ENCODE measurements at regions not wholly inside any gene's neighbourhood (a gene's known extent, or its start where the extent isn't known, plus 50 kb on each side); places are given as distances from the start of the nearest gene placed in this dataset.
A peak's percentile ranks its signal among the peaks of the same experiment; 100 is the strongest.

- Histone ChIP-seq H3K27ac (ENCODE audit: low read depth in 1 of 2, low read length in 2 of 2) (no peak overlapping the region), H3K4me3 (replicated peaks in 1 of 3; ENCODE audit: low read depth in 2 of 3, low read length in 3 of 3) (no peak overlapping the region), H3K9ac (ENCODE audit: insufficient read depth, low read length, poor library complexity, severe bottlenecking) (no peak overlapping the region), H3K27me3 (ENCODE audit: control insufficient read depth in 2 of 2, insufficient read depth in 2 of 2, low read length in 2 of 2) (no peaks in the 10 kb centered on the region), H3K4me1 (ENCODE audit: control insufficient read depth in 1 of 2, insufficient read depth in 2 of 2, low read length in 2 of 2) (no peaks in the 10 kb centered on the region), H3K9me3 (replicated peaks in 1 of 2; ENCODE audit: control insufficient read depth in 1 of 2, insufficient read depth in 1 of 2, low read length in 2 of 2) (peaks cover 4 to 14% of the 10 kb centered on the region in 2 donors), H4K20me1 (ENCODE audit: insufficient read depth, low read length) (no peaks in the 10 kb centered on the region), H3K79me2 (ENCODE audit: insufficient read depth, low read length) (no peaks in the 10 kb centered on the region), H3K36me3 (replicated peaks in 1 of 2; ENCODE audit: control insufficient read depth in 1 of 2, insufficient read depth in 2 of 2, low read length in 2 of 2) (no peaks in the 10 kb centered on the region), H3K4me2 (replicated peaks; ENCODE audit: extremely low read depth, low read length, poor library complexity, severe bottlenecking) (no peak overlapping the region), H2AFZ (ENCODE audit: insufficient read depth, low read depth, low read length, poor library complexity, severe bottlenecking) (no peak overlapping the region)
- Mint-ChIP-seq H3K4me3 (no peak overlapping the region), H3K9me3 (peaks cover 0 to 13% (median 6%) of the 10 kb centered on the region in 7 donors), H3K4me1 (no peaks in the 10 kb centered on the region), H3K27ac (peak overlapping the region in 1 of 7 donors; percentile 74), H3K27me3 (ENCODE audit: low read depth in 3 of 3) (peaks cover 0 to 4% (median 1%) of the 10 kb centered on the region in 3 donors), H3K36me3 (no peaks in the 10 kb centered on the region)
- intact Hi-C loops (cut with micrococcal nuclease): no loop called here
- 94% methylated on average over 12 of the region's 16 CpGs for WGBS (ENCODE audit: insufficient coverage)
- TF ChIP-seq CTCF (IDR thresholded peaks at IDR 0.05): no peak
- no peak for DNase-seq
Measured at GRCh38 chr10:33036670-33037069, 78.6 kb upstream of the ITGB1 start.

DNA sequence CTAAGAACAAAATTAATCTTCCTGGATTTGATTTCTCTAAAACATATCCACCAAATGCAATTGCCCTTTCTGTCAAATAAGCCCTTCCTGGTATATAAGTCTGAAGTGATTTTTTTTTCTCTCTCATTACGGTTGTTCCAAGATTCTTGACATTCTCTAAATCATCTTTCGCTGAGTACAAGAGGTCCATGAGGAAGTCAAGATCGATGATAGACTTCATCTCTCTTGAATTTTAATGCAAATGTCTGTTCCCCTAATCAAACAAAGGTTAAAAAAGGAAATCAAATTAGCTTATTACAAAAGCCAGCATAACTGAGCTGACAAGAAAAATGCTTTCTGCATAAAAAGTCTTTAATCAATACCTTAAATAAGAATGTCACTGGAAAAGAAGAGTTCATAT is 77.4 kb upstream of the ITGB1 start:
- no peaks in the 10 kb centered on the region for H3K4me1 ChIP-seq (ENCODE audit: control insufficient read depth in 1 of 2, insufficient read depth in 2 of 2, low read length in 2 of 2)
- peaks cover 0 to 13% (median 6%) of the 10 kb centered on the region in 7 donors for H3K9me3 Mint-ChIP-seq
- no peaks in the 10 kb centered on the region for H3K36me3 Mint-ChIP-seq
- intact Hi-C loops (cut with micrococcal nuclease): no loop called here
- H3K4me1 Mint-ChIP-seq: no peaks in the 10 kb centered on the region
- no peak overlapping the region for H2AFZ ChIP-seq (ENCODE audit: insufficient read depth, low read depth, low read length, poor library complexity, severe bottlenecking)
- H3K9ac ChIP-seq (ENCODE audit: insufficient read depth, low read length, poor library complexity, severe bottlenecking): no peak overlapping the region
- H3K27me3 Mint-ChIP-seq (ENCODE audit: low read depth in 3 of 3): peaks cover 1 to 7% (median 4%) of the 10 kb centered on the region in 3 donors
- H3K27ac ChIP-seq (ENCODE audit: low read depth in 1 of 2, low read length in 2 of 2): no peak overlapping the region
- no peak overlapping the region for H3K4me2 ChIP-seq (replicated peaks; ENCODE audit: extremely low read depth, low read length, poor library complexity, severe bottlenecking)
- no peak for DNase-seq
- H3K4me3 Mint-ChIP-seq: no peak overlapping the region
- no peaks in the 10 kb centered on the region for H3K36me3 ChIP-seq (replicated peaks in 1 of 2; ENCODE audit: control insufficient read depth in 1 of 2, insufficient read depth in 2 of 2, low read length in 2 of 2)
- H3K79me2 ChIP-seq (ENCODE audit: insufficient read depth, low read length): no peaks in the 10 kb centered on the region
- TF ChIP-seq CTCF (IDR thresholded peaks at IDR 0.05): no peak
- no CpG with 5 or more reads among the region's 3 CpGs for WGBS (ENCODE audit: insufficient coverage)
- H3K4me3 ChIP-seq (replicated peaks in 1 of 3; ENCODE audit: low read depth in 2 of 3, low read length in 3 of 3): no peak overlapping the region
- no peaks in the 10 kb centered on the region for H4K20me1 ChIP-seq (ENCODE audit: insufficient read depth, low read length)
- H3K27me3 ChIP-seq (ENCODE audit: control insufficient read depth in 2 of 2, insufficient read depth in 2 of 2, low read length in 2 of 2): no peaks in the 10 kb centered on the region
- H3K27ac Mint-ChIP-seq: no peak overlapping the region
- peaks cover 4 to 14% of the 10 kb centered on the region in 2 donors for H3K9me3 ChIP-seq (replicated peaks in 1 of 2; ENCODE audit: control insufficient read depth in 1 of 2, insufficient read depth in 1 of 2, low read length in 2 of 2)

Measured in CD14-positive monocyte (primary cell).